ENCODE measurements at regions not wholly inside any gene's neighbourhood (a gene's known extent, or its start where the extent isn't known, plus 50 kb on each side); places are given as distances from the start of the nearest gene placed in this dataset.

DNA sequence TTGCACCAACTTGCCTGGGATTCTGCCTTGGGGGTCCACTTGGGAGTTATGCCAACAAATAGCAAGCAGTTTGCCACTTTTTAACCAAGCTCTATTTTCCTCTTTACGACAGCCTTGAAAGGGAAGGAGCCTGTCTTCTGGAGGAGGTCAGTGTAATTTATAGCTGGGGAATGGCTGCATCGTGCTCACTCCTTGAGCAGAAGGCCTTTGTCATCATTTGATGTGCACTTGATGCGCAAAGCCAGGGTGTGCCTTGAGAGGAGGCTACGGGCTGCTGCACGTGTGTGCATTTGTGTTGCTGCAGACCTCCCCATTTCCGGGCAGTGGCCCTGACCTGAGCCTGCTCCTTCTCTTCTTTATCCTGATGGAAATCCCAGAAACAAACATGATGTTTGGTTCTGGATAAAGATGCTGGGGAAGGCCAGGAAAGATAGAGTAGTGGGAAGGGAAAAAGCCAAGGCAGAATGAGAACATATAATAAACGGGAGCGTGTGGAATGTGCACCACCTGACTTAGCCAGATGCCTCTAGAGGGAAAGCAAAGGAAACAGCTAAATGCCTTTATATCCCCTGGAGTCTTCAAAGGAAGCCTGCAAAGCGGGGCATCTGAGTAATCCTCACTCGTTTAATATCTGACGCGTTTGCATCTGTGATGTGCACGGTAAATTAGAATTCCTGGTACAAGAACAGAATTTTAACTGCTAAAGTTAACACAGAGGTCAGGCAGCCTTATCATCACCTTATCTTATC, 68.3 kb upstream of the ZNF521 start:
- TF ChIP-seq EZH2 (IDR thresholded peaks at IDR 0.05; ENCODE audit: borderline replicate concordance, low read depth, low read length, severe bottlenecking) (no peak), CTCF (IDR thresholded peaks at IDR 0.05; ENCODE audit: borderline replicate concordance, extremely low read depth, low read length, poor library complexity, severe bottlenecking) (no peak)
- no peak overlapping the region for H3K4me2 ChIP-seq (ENCODE audit: insufficient read depth, low read length)

DNA sequence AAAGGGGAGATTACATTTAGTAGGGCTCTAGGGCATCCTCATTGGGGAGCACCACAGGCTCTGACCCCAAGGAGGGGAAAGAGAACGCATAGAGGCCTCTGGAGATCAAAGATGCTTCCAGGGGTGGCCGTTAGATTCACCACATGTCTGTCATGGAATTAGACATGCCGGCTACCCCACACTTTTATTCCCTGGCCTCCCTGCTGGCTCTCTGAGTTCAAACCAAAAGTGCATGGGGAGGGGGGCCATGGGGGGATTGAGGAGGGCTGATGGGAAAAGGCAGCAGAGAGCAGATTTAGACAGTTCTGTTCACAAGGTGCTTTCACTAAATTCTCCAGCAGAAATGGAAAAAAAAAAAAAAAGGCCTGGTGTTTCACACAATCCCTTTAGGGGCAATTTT, 64.4 kb upstream of the ZNF521 start:
- H3K27me3 ChIP-seq (ENCODE audit: insufficient read depth, low read length, poor library complexity): no peaks in the 10 kb centered on the region
- no peaks in the 10 kb centered on the region for H3K4me1 ChIP-seq (ENCODE audit: insufficient read depth, low read length)
- TF ChIP-seq CTCF (IDR thresholded peaks at IDR 0.05; ENCODE audit: borderline replicate concordance, extremely low read depth, low read length, poor library complexity, severe bottlenecking): no peak
- TF ChIP-seq EZH2 (IDR thresholded peaks at IDR 0.05; ENCODE audit: borderline replicate concordance, low read depth, low read length, severe bottlenecking): no peak
- no peaks in the 10 kb centered on the region for H3K36me3 ChIP-seq (ENCODE audit: insufficient read depth, low read length)
- H2AFZ ChIP-seq (ENCODE audit: low read depth, low read length): no peak overlapping the region
- H3K4me3 ChIP-seq (ENCODE audit: low read depth in 1 of 2, low read length in 2 of 2): no peak overlapping the region
- no peak overlapping the region for H3K9ac ChIP-seq (ENCODE audit: low read depth, low read length)
- no peak for DNase-seq
- H3K4me2 ChIP-seq (ENCODE audit: insufficient read depth, low read length): no peak overlapping the region
- H4K20me1 ChIP-seq (ENCODE audit: insufficient read depth, low read length): no peaks in the 10 kb centered on the region
- no peaks in the 10 kb centered on the region for H3K79me2 ChIP-seq (ENCODE audit: insufficient read depth, low read length)
- ATAC-seq (ENCODE audit: insufficient read depth, low read depth): no peak
- no peak overlapping the region for H3K27ac ChIP-seq (ENCODE audit: low read length)
- no peaks in the 10 kb centered on the region for H3K9me3 ChIP-seq (ENCODE audit: insufficient read depth, low read length, severe bottlenecking)

More for the DNA sequence above, 68.3 kb upstream of the ZNF521 start:
- DNase-seq (no peak), ATAC-seq (ENCODE audit: insufficient read depth, low read depth) (no peak)
- H3K4me1 ChIP-seq (ENCODE audit: insufficient read depth, low read length): no peaks in the 10 kb centered on the region
- no peaks in the 10 kb centered on the region for H3K79me2 ChIP-seq (ENCODE audit: insufficient read depth, low read length)
- no peaks in the 10 kb centered on the region for H3K36me3 ChIP-seq (ENCODE audit: insufficient read depth, low read length)
- no peaks in the 10 kb centered on the region for H4K20me1 ChIP-seq (ENCODE audit: insufficient read depth, low read length)
- H3K9ac ChIP-seq (ENCODE audit: low read depth, low read length): no peak overlapping the region
- no peak overlapping the region for H3K27ac ChIP-seq (ENCODE audit: low read length)
- no peak overlapping the region for H2AFZ ChIP-seq (ENCODE audit: low read depth, low read length)
- H3K27me3 ChIP-seq (ENCODE audit: insufficient read depth, low read length, poor library complexity): no peaks in the 10 kb centered on the region
- H3K4me3 ChIP-seq (ENCODE audit: low read depth in 1 of 2, low read length in 2 of 2): no peak overlapping the region
- H3K9me3 ChIP-seq (ENCODE audit: insufficient read depth, low read length, severe bottlenecking): no peaks in the 10 kb centered on the region

DNA sequence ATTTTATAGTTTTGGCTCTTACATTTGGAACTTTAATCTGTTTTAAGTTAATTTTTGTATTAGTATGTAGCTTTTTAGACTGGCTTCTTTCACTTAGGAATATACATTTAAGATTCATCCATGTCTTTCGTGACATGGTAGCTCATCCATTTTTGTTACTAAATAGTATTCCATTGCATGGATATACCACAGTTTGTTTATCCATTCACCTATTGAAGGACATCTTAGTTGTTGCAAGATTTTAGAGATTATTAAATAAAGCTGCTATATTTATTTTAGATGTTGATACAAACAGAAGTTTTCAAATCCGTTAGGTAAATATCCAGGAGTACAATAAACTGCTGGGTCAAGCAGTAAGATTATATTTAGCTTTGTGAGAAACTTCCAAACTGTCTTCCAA, 58.0 kb upstream of the ZNF521 start:
- ATAC-seq (ENCODE audit: insufficient read depth, low read depth): no peak
- H3K4me1 ChIP-seq (ENCODE audit: insufficient read depth, low read length): no peaks in the 10 kb centered on the region
- H3K4me3 ChIP-seq (ENCODE audit: low read depth in 1 of 2, low read length in 2 of 2): no peak overlapping the region
- no peaks in the 10 kb centered on the region for H3K36me3 ChIP-seq (ENCODE audit: insufficient read depth, low read length)
- H3K27me3 ChIP-seq (ENCODE audit: insufficient read depth, low read length, poor library complexity): no peaks in the 10 kb centered on the region
- no peak for DNase-seq
- H3K9ac ChIP-seq (ENCODE audit: low read depth, low read length): no peak overlapping the region
- H3K27ac ChIP-seq (ENCODE audit: low read length): no peak overlapping the region
- H3K4me2 ChIP-seq (ENCODE audit: insufficient read depth, low read length): no peak overlapping the region
- H3K79me2 ChIP-seq (ENCODE audit: insufficient read depth, low read length): no peaks in the 10 kb centered on the region
- no peaks in the 10 kb centered on the region for H3K9me3 ChIP-seq (ENCODE audit: insufficient read depth, low read length, severe bottlenecking)
- TF ChIP-seq CTCF (IDR thresholded peaks at IDR 0.05; ENCODE audit: borderline replicate concordance, extremely low read depth, low read length, poor library complexity, severe bottlenecking) (no peak), EZH2 (IDR thresholded peaks at IDR 0.05; ENCODE audit: borderline replicate concordance, low read depth, low read length, severe bottlenecking) (no peak)
- H2AFZ ChIP-seq (ENCODE audit: low read depth, low read length): no peak overlapping the region
- no peaks in the 10 kb centered on the region for H4K20me1 ChIP-seq (ENCODE audit: insufficient read depth, low read length)
